Activated CD4-positive, alpha-beta memory T cell treated with anti-CD3 and anti-CD28 coated beads for 36 hours (primary cell): ENCODE measurements at regions not wholly inside any gene's neighbourhood (a gene's known extent, or its start where the extent isn't known, plus 50 kb on each side); places are given as distances from the start of the nearest gene placed in this dataset.

Experiments used
- CTCF ChIA-PET: fragments of 350-600 bp; sonication (Branson Sonifier 250); formaldehyde crosslinking; loops from one replicate; lab custom pipeline; 2021; ENCODE audit warnings: antibody characterized with exemption, inconsistent platforms; lab: Charles Lee
- POLR2A ChIA-PET: fragments of 350-600 bp; sonication (Branson Sonifier 250); formaldehyde crosslinking; loops from one replicate; lab custom pipeline; 2021; ENCODE audit warnings: antibody characterized with exemption; lab: Charles Lee
- DNase-seq: peaks from one replicate; pipeline ENCODE4 v3.0.0-alpha.2; 2020
- H3K27ac Mint-ChIP-seq: one replicate; pipeline ENCODE4 v1.8.0; 2021; ENCODE audit warnings: mixed read lengths
- H3K27me3 Mint-ChIP-seq: one replicate; pipeline ENCODE4 v1.8.0; 2021; ENCODE audit warnings: mixed read lengths
- H3K36me3 Mint-ChIP-seq: one replicate; pipeline ENCODE4 v1.8.0; 2021; ENCODE audit warnings: mixed read lengths
- H3K4me1 Mint-ChIP-seq: one replicate; pipeline ENCODE4 v1.8.0; 2021; ENCODE audit warnings: low read depth, mixed read lengths
- H3K4me3 Mint-ChIP-seq: one replicate; pipeline ENCODE4 v1.8.0; 2021; ENCODE audit warnings: mild to moderate bottlenecking, mixed read lengths
- H3K9me3 Mint-ChIP-seq: one replicate; pipeline ENCODE4 v1.8.0; 2021; ENCODE audit warnings: mixed read lengths
- intact Hi-C: fragments of 100-400 bp; cut with micrococcal nuclease; formaldehyde crosslinking; loops from one replicate; pipeline ENCODE4 v1.15.1; 2023

- no peaks in the 10 kb centered on the region for H3K9me3 Mint-ChIP-seq
- intact Hi-C loops, result no loop called here
- H3K4me1 Mint-ChIP-seq, result peaks cover 13% of the 10 kb centered on the region
- H3K27me3 Mint-ChIP-seq, result no peaks in the 10 kb centered on the region
- H3K36me3 Mint-ChIP-seq, result no peaks in the 10 kb centered on the region
- no peak overlapping the region for H3K27ac Mint-ChIP-seq
- H3K4me3 Mint-ChIP-seq, result no peak overlapping the region
- ChIA-PET CTCF (interaction anchor here (0.7 to 1.2 kb wide), 2 partner anchors 55 to 189 kb away, joined by 3 read pairs; no protein-coding TSS in a partner anchor), POLR2A (no interaction called here)
- DNase-seq, result no peak
Observed at GRCh38 chr4:108371282-108371681, 202.6 kb upstream of the LEF1 start.

- no peaks in the 10 kb centered on the region for H3K36me3 Mint-ChIP-seq
- peaks cover 13% of the 10 kb centered on the region for H3K4me1 Mint-ChIP-seq
- H3K4me3 Mint-ChIP-seq, result no peak overlapping the region
- no peak for DNase-seq
- intact Hi-C loops, result no loop called here
- POLR2A ChIA-PET, result no interaction called here
- H3K27me3 Mint-ChIP-seq, result no peaks in the 10 kb centered on the region
- CTCF ChIA-PET, result interaction anchor here (0.7 to 1.2 kb wide), 2 partner anchors 56 to 189 kb away, joined by 3 read pairs; no protein-coding TSS in a partner anchor
- H3K27ac Mint-ChIP-seq, result no peak overlapping the region
- H3K9me3 Mint-ChIP-seq, result no peaks in the 10 kb centered on the region
Observed at GRCh38 chr4:108370291-108371141, 201.8 kb upstream of the LEF1 start.

DNA sequence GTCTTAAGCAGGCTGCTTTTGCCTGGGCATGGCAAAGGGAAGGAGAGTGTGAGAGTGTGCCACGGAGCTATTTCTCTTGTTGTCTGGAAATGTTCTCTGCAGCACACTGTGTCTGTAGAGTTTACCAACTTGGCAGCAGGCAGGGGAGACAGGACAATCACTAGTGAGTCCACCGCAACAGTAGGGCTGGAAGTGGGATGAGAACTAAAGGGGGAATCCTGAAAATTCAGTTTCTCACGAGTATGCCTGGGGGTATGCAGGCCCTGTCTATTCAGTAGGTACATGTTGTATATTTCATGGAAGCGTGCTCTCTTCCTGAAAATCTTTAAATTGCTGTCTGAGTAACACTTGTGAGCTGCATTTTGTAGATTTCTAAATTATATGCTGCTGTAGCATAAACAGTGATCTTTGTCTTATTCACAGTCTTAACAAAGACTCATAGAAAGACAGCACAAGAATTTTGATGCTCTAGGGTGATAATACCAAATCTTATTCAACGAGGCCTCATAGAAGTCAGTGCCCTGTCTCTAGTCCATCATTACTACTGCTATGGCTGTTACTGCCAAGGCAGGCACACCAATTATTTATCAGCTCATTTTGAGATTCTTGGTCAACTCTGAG, 200.4 kb upstream of the LEF1 start:
- H3K27me3 Mint-ChIP-seq, result no peaks in the 10 kb centered on the region
- peaks cover 13% of the 10 kb centered on the region for H3K4me1 Mint-ChIP-seq

GRCh38 chr4:108367751-108368150, 199.0 kb upstream of the LEF1 start:
- H3K27me3 Mint-ChIP-seq, result no peaks in the 10 kb centered on the region
- H3K9me3 Mint-ChIP-seq, result no peaks in the 10 kb centered on the region
- peaks cover 6% of the 10 kb centered on the region for H3K4me1 Mint-ChIP-seq
- no peak for DNase-seq
- H3K4me3 Mint-ChIP-seq, result no peak overlapping the region
- no peaks in the 10 kb centered on the region for H3K36me3 Mint-ChIP-seq
- ChIA-PET POLR2A (no interaction called here), CTCF (no interaction called here)
- no peak overlapping the region for H3K27ac Mint-ChIP-seq
- intact Hi-C loops, result no loop called here

More for the DNA sequence above, 200.4 kb upstream of the LEF1 start:
- Mint-ChIP-seq H3K4me3 (no peak overlapping the region), H3K9me3 (no peaks in the 10 kb centered on the region), H3K36me3 (no peaks in the 10 kb centered on the region), H3K27ac (no peak overlapping the region)
- no peak for DNase-seq
- ChIA-PET POLR2A (no interaction called here), CTCF (interaction anchor here (0.5 kb wide), 1 partner anchor 204 kb away, joined by 3 read pairs; no protein-coding TSS in a partner anchor)
- intact Hi-C loops, result no loop called here

DNA sequence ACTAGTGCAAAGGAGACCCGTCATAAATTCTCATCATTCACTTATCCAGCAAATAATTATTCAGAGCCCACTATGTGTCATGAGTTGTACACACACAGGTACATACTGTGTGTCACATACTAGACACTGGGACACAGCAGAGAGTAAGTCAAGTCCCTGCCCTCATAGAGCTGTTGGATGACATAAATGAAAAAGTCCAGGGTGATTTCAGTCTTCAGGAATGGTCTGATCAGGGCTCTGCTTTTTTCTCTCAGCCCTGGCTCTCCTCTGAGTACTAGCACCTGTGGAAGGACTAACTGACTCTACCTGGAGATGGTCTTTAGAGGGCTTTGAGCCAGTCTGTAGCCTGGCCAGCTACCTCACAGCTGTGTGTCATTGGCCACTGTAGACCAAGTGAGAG, 198.0 kb upstream of the LEF1 start:
- Mint-ChIP-seq H3K36me3 (no peaks in the 10 kb centered on the region), H3K9me3 (no peaks in the 10 kb centered on the region), H3K27me3 (no peaks in the 10 kb centered on the region), H3K27ac (no peak overlapping the region), H3K4me1 (peaks cover 11% of the 10 kb centered on the region), H3K4me3 (no peak overlapping the region)
- DNase-seq, result no peak
- POLR2A ChIA-PET, result interaction anchor here (0.7 kb wide), 1 partner anchor 253 kb away, joined by 3 read pairs; the partner anchor contains the start of gene RPL34
- intact Hi-C loops, result no loop called here
- CTCF ChIA-PET, result no interaction called here

DNA sequence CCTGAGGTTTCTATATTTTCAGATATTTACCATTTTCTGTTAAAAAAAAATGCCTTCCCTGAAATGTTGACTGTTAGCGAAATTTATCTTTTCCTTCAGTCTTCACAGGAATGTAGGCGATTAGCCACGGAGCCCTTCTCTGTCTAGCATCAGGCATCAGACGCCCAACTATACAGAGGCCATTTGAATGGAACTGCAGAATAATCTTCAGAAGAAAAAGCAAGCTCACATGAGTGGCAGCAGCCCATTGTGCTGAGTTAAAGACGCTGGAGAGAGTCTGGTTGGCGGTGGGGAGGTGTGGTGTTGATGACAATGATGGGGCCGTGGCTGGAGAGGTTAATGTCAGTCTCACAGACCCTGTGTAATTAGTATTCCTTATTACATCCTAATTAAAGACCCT, 196.8 kb upstream of the LEF1 start:
- Mint-ChIP-seq H3K36me3 (no peaks in the 10 kb centered on the region), H3K4me1 (peaks cover 23% of the 10 kb centered on the region), H3K4me3 (no peak overlapping the region), H3K9me3 (no peaks in the 10 kb centered on the region), H3K27me3 (no peaks in the 10 kb centered on the region), H3K27ac (no peak overlapping the region)
- ChIA-PET POLR2A (no interaction called here), CTCF (no interaction called here)
- intact Hi-C loops, result no loop called here
- no peak for DNase-seq

GRCh38 chr4:108361886-108362285, 193.2 kb upstream of the LEF1 start:
- ChIA-PET CTCF (no interaction called here), POLR2A (no interaction called here)
- H3K27me3 Mint-ChIP-seq, result no peaks in the 10 kb centered on the region
- H3K36me3 Mint-ChIP-seq, result no peaks in the 10 kb centered on the region
- H3K9me3 Mint-ChIP-seq, result no peaks in the 10 kb centered on the region
- intact Hi-C loops, result no loop called here
- DNase-seq, result peak; percentile 30
- no peak overlapping the region for H3K27ac Mint-ChIP-seq
- H3K4me1 Mint-ChIP-seq, result peaks cover 48% of the 10 kb centered on the region
- no peak overlapping the region for H3K4me3 Mint-ChIP-seq

GRCh38 chr4:108361446-108361820, 192.7 kb upstream of the LEF1 start:
- CTCF ChIA-PET, result no interaction called here

DNA sequence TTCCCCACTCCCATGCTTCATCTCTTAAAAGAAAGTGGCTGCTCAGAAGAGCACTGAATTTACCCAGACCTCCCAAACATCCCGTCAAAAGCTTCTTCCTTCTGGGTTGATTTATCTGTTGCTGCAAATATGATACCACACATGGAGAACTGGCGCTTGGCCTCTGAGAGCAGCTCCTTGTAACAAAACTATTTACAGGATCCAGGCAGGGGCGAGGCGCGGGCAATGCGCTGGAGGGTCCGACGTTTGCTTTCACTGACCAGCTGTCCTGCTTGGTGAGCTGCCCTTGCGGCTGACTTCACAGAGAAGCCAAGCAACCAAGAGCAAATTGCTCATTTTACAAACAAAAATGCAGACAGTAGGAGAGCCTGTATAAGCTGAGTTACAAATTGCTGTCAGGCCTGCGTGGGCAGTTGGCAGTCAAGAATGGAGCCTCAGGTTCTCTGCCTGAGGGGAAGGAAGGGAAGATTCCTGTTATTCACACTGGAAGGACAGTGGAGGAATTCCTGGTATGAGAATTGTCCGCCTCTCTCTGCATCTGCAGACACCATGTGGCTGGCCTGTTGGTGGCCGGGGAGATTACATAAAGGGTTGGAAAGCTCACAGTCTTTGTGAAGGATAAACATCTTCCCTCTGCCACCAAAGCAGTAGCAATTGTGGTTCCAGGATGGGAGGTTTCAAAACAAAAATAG, 192.2 kb upstream of the LEF1 start:
- Mint-ChIP-seq H3K4me3 (no peak overlapping the region), H3K9me3 (no peaks in the 10 kb centered on the region), H3K36me3 (no peaks in the 10 kb centered on the region), H3K4me1 (peaks cover 58% of the 10 kb centered on the region), H3K27ac (no peak overlapping the region), H3K27me3 (no peaks in the 10 kb centered on the region)
- intact Hi-C loops, result no loop called here
- ChIA-PET POLR2A (no interaction called here), CTCF (interaction anchor here (1.1 kb wide), 1 partner anchor 340 kb away, joined by 3 read pairs; no protein-coding TSS in a partner anchor)
- no peak for DNase-seq

More at GRCh38 chr4:108361446-108361820, 192.7 kb upstream of the LEF1 start:
- Mint-ChIP-seq H3K36me3 (no peaks in the 10 kb centered on the region), H3K4me1 (peaks cover 52% of the 10 kb centered on the region), H3K9me3 (no peaks in the 10 kb centered on the region), H3K27ac (no peak overlapping the region), H3K4me3 (no peak overlapping the region), H3K27me3 (no peaks in the 10 kb centered on the region)
- no peak for DNase-seq
- POLR2A ChIA-PET, result no interaction called here
- intact Hi-C loops, result no loop called here

DNA sequence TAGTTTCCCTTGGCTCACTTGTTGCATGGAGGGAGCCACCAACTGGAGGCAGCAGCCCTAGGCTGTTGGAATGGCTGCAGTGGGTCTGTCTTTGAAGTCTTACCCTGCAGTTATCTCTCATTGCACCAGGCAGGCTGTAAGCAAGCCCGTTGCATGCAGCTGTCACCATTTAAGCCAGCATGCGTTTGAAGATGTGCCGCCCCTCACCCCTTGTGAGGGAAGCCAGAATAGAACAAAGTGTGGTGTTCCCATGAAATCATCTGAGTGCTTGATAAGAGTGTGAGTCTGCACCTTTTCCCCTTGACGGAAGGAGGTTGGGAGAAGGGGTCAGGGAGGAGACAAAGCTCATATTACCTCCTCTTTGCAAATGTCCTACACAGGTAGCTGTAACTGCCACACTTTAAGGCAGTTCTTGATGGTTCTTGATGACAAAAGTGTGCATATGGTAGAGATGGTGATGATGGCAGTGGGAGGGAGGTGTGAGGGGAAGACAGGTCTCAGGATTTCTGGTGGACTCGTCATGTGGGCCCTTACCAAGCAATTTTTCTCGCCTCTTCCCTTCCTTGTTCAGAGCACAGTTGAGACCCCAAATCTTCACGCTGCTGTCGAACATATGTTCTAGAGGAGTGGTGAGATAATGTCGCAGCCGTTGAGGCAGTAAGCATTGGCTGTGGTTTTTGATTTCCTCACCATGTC, 191.4 kb upstream of the LEF1 start:
- no peak for DNase-seq
- H3K4me3 Mint-ChIP-seq, result no peak overlapping the region
- CTCF ChIA-PET, result interaction anchor here (1.0 to 1.1 kb wide), 2 partner anchors 330 to 339 kb away, joined by 3 read pairs; no protein-coding TSS in a partner anchor
- no peaks in the 10 kb centered on the region for H3K36me3 Mint-ChIP-seq
- no peak overlapping the region for H3K27ac Mint-ChIP-seq
- no peaks in the 10 kb centered on the region for H3K27me3 Mint-ChIP-seq
- H3K9me3 Mint-ChIP-seq, result no peaks in the 10 kb centered on the region
- peaks cover 65% of the 10 kb centered on the region for H3K4me1 Mint-ChIP-seq
- intact Hi-C loops, result loop anchor here (2.0 to 5.0 kb wide), 3 partner anchors 17 to 329 kb away; no protein-coding TSS in a partner anchor
- POLR2A ChIA-PET, result no interaction called here

DNA sequence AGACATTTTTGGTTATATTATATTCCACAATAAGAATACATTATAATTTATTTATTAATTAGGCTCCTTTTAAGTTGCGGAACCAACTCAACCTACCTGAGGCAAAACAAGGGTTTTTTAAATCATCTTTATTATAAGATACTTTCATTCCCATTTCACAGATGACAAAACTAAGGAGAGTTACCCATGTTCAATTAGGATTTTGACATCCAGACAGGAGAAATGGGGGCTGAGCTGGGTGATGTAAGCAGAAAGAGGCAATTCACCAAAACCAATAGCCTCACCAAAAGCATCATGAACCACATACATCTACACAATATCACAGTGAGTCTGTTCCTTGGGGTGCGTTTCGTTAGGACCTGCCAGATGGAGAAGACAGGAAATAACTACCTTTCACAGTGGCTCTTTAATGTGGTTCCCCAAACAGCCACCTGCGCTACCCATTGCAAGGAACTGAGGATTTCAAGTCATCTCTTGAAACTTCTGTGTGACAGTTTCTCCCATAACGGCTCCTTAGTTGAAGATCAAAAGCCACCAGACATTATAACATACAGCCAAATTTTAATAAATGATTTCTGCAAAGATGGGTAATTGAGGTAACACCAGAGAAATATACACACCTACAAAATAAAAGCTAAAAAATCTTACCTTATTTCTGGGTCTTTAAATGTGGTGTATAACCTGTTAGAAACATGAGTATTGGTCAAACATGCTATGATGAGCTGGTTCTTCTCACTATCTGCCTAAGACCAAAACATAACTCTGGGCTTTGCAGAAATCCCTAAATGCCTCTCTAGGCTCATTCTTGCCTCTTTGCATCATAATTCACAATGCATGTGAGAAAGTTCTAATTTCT, 190.6 kb upstream of the LEF1 start:
- H3K9me3 Mint-ChIP-seq, result no peaks in the 10 kb centered on the region
- intact Hi-C loops, result loop anchor here (2.0 to 5.0 kb wide), 3 partner anchors 17 to 329 kb away; no protein-coding TSS in a partner anchor
- CTCF ChIA-PET, result interaction anchor here (1.0 kb wide), 1 partner anchor 329 kb away, joined by 3 read pairs; no protein-coding TSS in a partner anchor
- H3K36me3 Mint-ChIP-seq, result no peaks in the 10 kb centered on the region
- peak overlapping the region; percentile 44 for H3K27ac Mint-ChIP-seq
- peak; percentile 63 for DNase-seq
- peaks cover 73% of the 10 kb centered on the region for H3K4me1 Mint-ChIP-seq
- POLR2A ChIA-PET, result no interaction called here
- no peaks in the 10 kb centered on the region for H3K27me3 Mint-ChIP-seq
- no peak overlapping the region for H3K4me3 Mint-ChIP-seq
